ENCODE measurements at regions not wholly inside any gene's neighbourhood (a gene's known extent, or its start where the extent isn't known, plus 50 kb on each side); places are given as distances from the start of the nearest gene placed in this dataset.
"Not testable (repeated sequence)": the region's sequence is repeated elsewhere in the genome, so short reads cannot be mapped to it uniquely, and the experiment has no call there.

- not testable (repeated sequence) for H3K36me3 ChIP-seq (ENCODE audit: control insufficient read depth, insufficient read depth, low read length); H3K27me3 ChIP-seq (replicated peaks; ENCODE audit: control insufficient read depth, insufficient read depth, low read length); DNase-seq (ENCODE audit: extremely low read depth, insufficient read length); H3K4me3 ChIP-seq (replicated peaks; ENCODE audit: low read depth, low read length)
Measured at GRCh38 chr2:87319705-87320104, 298.1 kb upstream of the PLGLB1 start.

- DNase-seq (ENCODE audit: extremely low read depth, insufficient read length); H3K27me3 ChIP-seq (replicated peaks; ENCODE audit: control insufficient read depth, insufficient read depth, low read length); H3K36me3 ChIP-seq (ENCODE audit: control insufficient read depth, insufficient read depth, low read length); H3K4me3 ChIP-seq (replicated peaks; ENCODE audit: low read depth, low read length): not testable (repeated sequence)
Measured at GRCh38 chr2:87321201-87321600, 299.6 kb upstream of the PLGLB1 start.

DNA sequence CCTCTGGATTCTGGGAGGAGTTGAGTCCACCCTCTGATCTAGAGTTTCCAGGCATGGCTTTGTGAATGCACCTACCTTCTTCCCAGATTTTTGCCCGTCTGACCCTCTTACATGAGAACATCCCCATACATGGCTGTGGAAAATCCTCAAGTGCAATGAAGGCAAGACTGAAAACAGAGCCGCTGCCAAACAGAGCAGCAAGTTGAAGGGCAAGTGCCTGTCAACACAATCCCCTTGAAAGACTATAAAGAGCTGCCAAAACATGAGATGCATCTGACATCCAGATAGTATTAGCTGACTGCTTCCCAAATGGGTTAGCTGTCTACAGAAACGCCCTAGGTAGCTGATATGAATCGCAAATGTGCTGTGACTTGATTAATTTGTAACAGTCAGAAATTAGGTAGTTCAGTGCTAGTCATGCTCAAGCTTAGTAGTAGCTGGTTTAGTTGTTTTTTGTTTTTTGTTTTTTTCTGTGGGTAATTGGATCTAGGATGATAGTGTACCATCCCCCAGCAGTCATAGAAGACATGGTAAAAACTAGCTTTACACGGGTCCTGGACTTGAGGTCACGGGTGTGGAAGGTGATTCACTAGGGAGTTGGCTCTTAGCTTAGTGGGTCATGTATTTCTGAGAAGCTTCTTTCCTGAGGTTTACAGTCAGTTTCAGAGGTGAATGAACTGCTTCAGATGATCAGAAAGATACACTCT is 302.8 kb upstream of the PLGLB1 start:
- not testable (repeated sequence) for DNase-seq (ENCODE audit: extremely low read depth, insufficient read length)

DNA sequence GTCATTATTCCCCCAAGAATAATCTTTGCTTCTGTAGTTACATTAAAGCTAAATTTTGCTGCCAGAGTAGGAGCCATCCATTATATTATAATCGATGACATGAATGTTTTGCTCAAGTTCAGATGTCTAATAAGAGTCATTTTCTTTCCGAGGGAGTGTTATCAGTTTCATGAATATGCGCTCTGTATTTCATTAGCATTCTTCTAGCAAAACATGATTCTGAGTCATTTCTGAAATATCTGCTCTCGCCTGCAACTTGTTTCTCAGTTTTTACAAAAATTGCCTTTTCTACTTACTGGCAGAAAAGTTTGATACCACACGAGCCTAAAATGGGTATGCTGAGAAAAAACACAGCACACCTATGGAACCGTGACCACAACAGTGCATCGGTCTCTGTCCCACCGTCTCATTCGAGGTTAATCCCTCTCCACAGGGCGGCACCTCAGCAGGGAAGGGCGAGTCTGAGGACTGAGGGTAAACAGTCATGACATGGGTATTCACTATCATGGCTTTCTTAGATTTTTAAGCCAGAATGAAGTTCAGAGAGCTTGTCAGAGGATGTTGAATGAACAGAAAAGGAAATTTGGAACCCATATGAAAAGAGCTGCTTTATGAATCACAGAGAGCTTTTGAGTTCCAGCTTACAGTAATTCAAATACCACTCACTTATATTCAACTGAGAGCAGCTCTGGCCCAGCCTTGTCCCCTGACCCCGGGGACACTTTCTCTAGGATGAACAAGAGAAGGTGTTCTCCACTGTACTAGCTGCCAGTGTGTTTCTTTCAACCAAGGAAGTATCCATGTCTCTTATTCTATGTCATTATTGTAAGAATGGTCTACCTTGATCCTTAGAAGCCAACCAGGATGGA is 303.6 kb upstream of the PLGLB1 start:
- not testable (repeated sequence) for H3K4me3 ChIP-seq (replicated peaks; ENCODE audit: low read depth, low read length); H3K27me3 ChIP-seq (replicated peaks; ENCODE audit: control insufficient read depth, insufficient read depth, low read length); DNase-seq (ENCODE audit: extremely low read depth, insufficient read length)

More for the DNA sequence above, 302.8 kb upstream of the PLGLB1 start:
- not testable (repeated sequence) for H3K27me3 ChIP-seq (replicated peaks; ENCODE audit: control insufficient read depth, insufficient read depth, low read length); H3K4me3 ChIP-seq (replicated peaks; ENCODE audit: low read depth, low read length); H3K36me3 ChIP-seq (ENCODE audit: control insufficient read depth, insufficient read depth, low read length)

DNA sequence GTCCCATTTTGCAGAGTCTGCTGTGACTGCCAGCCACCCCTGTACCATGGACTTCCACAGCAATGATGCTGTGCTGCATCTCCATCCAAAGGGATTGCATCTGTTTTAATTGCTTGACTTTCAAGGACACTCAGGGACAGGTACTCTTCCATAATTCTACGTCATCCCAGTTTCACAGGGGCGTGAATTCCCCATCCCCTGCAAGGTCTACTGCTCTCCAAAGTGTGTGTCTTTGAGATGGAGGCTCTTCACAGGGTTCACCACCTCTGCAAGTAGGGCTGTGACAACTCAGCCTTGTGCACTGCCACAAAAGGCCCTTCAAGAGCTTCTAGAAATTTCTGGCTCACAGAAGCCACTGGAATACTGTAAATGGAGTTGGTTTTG is 304.3 kb upstream of the PLGLB1 start:
- not testable (repeated sequence) for H3K36me3 ChIP-seq (ENCODE audit: control insufficient read depth, insufficient read depth, low read length); H3K27me3 ChIP-seq (replicated peaks; ENCODE audit: control insufficient read depth, insufficient read depth, low read length); H3K4me3 ChIP-seq (replicated peaks; ENCODE audit: low read depth, low read length); DNase-seq (ENCODE audit: extremely low read depth, insufficient read length)

More for the DNA sequence above, 303.6 kb upstream of the PLGLB1 start:
- not testable (repeated sequence) for H3K36me3 ChIP-seq (ENCODE audit: control insufficient read depth, insufficient read depth, low read length)

- not testable (repeated sequence) for H3K4me3 ChIP-seq (replicated peaks; ENCODE audit: low read depth, low read length); DNase-seq (ENCODE audit: extremely low read depth, insufficient read length); H3K27me3 ChIP-seq (replicated peaks; ENCODE audit: control insufficient read depth, insufficient read depth, low read length); H3K36me3 ChIP-seq (ENCODE audit: control insufficient read depth, insufficient read depth, low read length)
Measured at GRCh38 chr2:87326754-87327153, 305.1 kb upstream of the PLGLB1 start.

GRCh38 chr2:87327648-87328371 is 306.2 kb upstream of the PLGLB1 start:
- H3K36me3 ChIP-seq (ENCODE audit: control insufficient read depth, insufficient read depth, low read length); H3K4me3 ChIP-seq (replicated peaks; ENCODE audit: low read depth, low read length); H3K27me3 ChIP-seq (replicated peaks; ENCODE audit: control insufficient read depth, insufficient read depth, low read length); DNase-seq (ENCODE audit: extremely low read depth, insufficient read length): not testable (repeated sequence)

- not testable (repeated sequence) for DNase-seq (ENCODE audit: extremely low read depth, insufficient read length); H3K36me3 ChIP-seq (ENCODE audit: control insufficient read depth, insufficient read depth, low read length); H3K4me3 ChIP-seq (replicated peaks; ENCODE audit: low read depth, low read length); H3K27me3 ChIP-seq (replicated peaks; ENCODE audit: control insufficient read depth, insufficient read depth, low read length)
Measured at GRCh38 chr2:87329529-87329928, 307.9 kb upstream of the PLGLB1 start.

- DNase-seq (ENCODE audit: extremely low read depth, insufficient read length); H3K27me3 ChIP-seq (replicated peaks; ENCODE audit: control insufficient read depth, insufficient read depth, low read length); H3K36me3 ChIP-seq (ENCODE audit: control insufficient read depth, insufficient read depth, low read length); H3K4me3 ChIP-seq (replicated peaks; ENCODE audit: low read depth, low read length): not testable (repeated sequence)
Measured at GRCh38 chr2:87330486-87330885, 308.8 kb upstream of the PLGLB1 start.

DNA sequence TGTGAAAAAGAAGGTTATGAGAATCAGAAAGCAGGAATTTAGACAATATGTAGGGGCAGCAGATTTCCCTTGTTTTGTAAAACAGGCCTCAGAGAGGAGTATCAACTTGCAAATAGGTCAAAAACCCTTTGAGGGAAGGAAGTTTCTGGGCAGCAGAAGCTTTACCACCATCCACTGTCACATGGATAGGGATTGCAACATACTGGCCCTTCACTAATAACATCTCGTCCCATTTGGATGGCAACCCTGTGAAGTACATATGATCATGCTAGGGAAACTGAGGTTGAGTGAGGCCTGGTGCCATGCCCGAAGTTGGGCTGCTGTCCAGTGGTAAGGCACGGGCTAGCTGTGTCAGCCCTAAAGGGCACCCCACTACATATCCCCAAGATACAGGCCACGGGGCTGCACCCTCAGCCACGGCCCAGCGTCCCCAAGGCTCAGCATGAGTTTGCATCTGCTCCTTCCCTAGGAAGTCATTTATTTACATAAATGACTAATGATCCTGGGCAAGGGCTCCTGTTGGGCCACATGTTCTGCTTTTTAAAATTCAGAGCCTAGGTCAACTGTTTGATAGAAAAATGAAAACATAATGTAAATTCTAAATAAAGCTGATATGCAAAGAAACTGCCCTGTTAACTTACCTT is 310.4 kb upstream of the PLGLB1 start:
- H3K36me3 ChIP-seq (ENCODE audit: control insufficient read depth, insufficient read depth, low read length); DNase-seq (ENCODE audit: extremely low read depth, insufficient read length); H3K27me3 ChIP-seq (replicated peaks; ENCODE audit: control insufficient read depth, insufficient read depth, low read length); H3K4me3 ChIP-seq (replicated peaks; ENCODE audit: low read depth, low read length): not testable (repeated sequence)

- H3K36me3 ChIP-seq (ENCODE audit: control insufficient read depth, insufficient read depth, low read length); DNase-seq (ENCODE audit: extremely low read depth, insufficient read length); H3K27me3 ChIP-seq (replicated peaks; ENCODE audit: control insufficient read depth, insufficient read depth, low read length); H3K4me3 ChIP-seq (replicated peaks; ENCODE audit: low read depth, low read length): not testable (repeated sequence)
Measured at GRCh38 chr2:87334888-87335287, 313.2 kb upstream of the PLGLB1 start.

DNA sequence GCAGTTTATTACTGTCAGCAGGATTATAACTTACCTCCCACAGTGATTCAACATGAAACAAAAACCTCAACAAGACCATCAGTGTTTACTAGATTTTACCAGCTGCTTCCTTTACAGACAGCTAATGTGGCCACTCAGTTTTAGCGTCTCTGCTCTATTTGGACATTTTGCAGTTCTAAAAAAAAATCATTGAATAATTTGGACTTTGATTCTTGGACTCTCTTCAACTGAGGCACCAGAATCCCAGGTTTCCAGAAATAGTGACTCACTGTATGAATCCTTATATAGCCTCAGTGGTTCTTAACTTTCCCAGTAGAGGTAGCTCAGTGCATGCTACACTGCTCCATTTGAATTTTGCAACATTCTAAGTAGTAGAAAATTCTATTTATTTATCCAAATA is 317.4 kb upstream of the PLGLB1 start:
- not testable (repeated sequence) for H3K36me3 ChIP-seq (ENCODE audit: control insufficient read depth, insufficient read depth, low read length); H3K27me3 ChIP-seq (replicated peaks; ENCODE audit: control insufficient read depth, insufficient read depth, low read length); DNase-seq (ENCODE audit: extremely low read depth, insufficient read length); H3K4me3 ChIP-seq (replicated peaks; ENCODE audit: low read depth, low read length)

All from GM06990 (cell line).